ENCODE measurements at regions not wholly inside any gene's neighbourhood (a gene's known extent, or its start where the extent isn't known, plus 50 kb on each side); places are given as distances from the start of the nearest gene placed in this dataset.

- TF ChIP-seq POLR2AphosphoS5 (IDR thresholded peaks at IDR 0.05; ENCODE audit: insufficient read depth in 1 of 2, low read depth in 1 of 2) = no peak
- no peak for TF ChIP-seq POLR2A (IDR thresholded peaks at IDR 0.05)
- TF ChIP-seq CTCF (IDR thresholded peaks at IDR 0.05) = no peak
Observed at GRCh38 chr10:83932245-83932644, 207.1 kb upstream of the GHITM start.

Data from vagina (tissue), 2 donors.